ENCODE measurements at regions not wholly inside any gene's neighbourhood (a gene's known extent, or its start where the extent isn't known, plus 50 kb on each side); places are given as distances from the start of the nearest gene placed in this dataset.

- TF ChIP-seq, protein P1, sequence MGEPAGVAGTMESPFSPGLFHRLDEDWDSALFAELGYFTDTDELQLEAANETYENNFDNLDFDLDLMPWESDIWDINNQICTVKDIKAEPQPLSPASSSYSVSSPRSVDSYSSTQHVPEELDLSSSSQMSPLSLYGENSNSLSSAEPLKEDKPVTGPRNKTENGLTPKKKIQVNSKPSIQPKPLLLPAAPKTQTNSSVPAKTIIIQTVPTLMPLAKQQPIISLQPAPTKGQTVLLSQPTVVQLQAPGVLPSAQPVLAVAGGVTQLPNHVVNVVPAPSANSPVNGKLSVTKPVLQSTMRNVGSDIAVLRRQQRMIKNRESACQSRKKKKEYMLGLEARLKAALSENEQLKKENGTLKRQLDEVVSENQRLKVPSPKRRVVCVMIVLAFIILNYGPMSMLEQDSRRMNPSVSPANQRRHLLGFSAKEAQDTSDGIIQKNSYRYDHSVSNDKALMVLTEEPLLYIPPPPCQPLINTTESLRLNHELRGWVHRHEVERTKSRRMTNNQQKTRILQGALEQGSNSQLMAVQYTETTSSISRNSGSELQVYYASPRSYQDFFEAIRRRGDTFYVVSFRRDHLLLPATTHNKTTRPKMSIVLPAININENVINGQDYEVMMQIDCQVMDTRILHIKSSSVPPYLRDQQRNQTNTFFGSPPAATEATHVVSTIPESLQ (CRISPR knock-in tag; conservative IDR thresholded peaks at IDR 0.05) = no peak
- peak; percentile 36; the same call in 1 of the 2 replicates for TF ChIP-seq NR2F2 (IDR thresholded peaks at IDR 0.05; ENCODE audit: borderline replicate concordance, low read depth)
- no peak for TF ChIP-seq HMG20B (CRISPR knock-in tag; conservative IDR thresholded peaks at IDR 0.05)
- no peak for TF ChIP-seq PCBP2 (optimal IDR thresholded peaks at IDR 0.05; ENCODE audit: low read depth, low read length, poor library complexity, severe bottlenecking)
- TF ChIP-seq ARNT (IDR thresholded peaks at IDR 0.05) = no peak
- TF ChIP-seq, protein P2, sequence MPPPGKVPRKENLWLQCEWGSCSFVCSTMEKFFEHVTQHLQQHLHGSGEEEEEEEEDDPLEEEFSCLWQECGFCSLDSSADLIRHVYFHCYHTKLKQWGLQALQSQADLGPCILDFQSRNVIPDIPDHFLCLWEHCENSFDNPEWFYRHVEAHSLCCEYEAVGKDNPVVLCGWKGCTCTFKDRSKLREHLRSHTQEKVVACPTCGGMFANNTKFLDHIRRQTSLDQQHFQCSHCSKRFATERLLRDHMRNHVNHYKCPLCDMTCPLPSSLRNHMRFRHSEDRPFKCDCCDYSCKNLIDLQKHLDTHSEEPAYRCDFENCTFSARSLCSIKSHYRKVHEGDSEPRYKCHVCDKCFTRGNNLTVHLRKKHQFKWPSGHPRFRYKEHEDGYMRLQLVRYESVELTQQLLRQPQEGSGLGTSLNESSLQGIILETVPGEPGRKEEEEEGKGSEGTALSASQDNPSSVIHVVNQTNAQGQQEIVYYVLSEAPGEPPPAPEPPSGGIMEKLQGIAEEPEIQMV (CRISPR knock-in tag; IDR thresholded peaks at IDR 0.05; ENCODE audit: low read depth) = no peak
- TF ChIP-seq, protein P3, sequence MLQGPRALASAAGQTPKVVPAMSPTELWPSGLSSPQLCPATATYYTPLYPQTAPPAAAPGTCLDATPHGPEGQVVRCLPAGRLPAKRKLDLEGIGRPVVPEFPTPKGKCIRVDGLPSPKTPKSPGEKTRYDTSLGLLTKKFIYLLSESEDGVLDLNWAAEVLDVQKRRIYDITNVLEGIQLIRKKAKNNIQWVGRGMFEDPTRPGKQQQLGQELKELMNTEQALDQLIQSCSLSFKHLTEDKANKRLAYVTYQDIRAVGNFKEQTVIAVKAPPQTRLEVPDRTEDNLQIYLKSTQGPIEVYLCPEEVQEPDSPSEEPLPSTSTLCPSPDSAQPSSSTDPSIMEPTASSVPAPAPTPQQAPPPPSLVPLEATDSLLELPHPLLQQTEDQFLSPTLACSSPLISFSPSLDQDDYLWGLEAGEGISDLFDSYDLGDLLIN (CRISPR knock-in tag; IDR thresholded peaks at IDR 0.05; ENCODE audit: borderline replicate concordance) = no peak
- TF ChIP-seq NR2F1 (CRISPR knock-in tag; IDR thresholded peaks at IDR 0.05) = peak; percentile 42 to 56; a peak in 2 of 4 replicates
- TF ChIP-seq JARID2 (CRISPR knock-in tag; IDR thresholded peaks at IDR 0.05; ENCODE audit: insufficient replicate concordance) = no peak
Observed at GRCh38 chr21:35573472-35574374, 486.6 kb downstream of the SETD4 start (continued).

All from HepG2 (cell line).